HL-60 (cell line): ENCODE measurements at regions not wholly inside any gene's neighbourhood (a gene's known extent, or its start where the extent isn't known, plus 50 kb on each side); places are given as distances from the start of the nearest gene placed in this dataset.

Experiments
- DNase-seq, 2 experiments: peaks; one replicate each; pipeline ENCODE4 v3.0.0-alpha.2; 2010 to 2020; ENCODE audit warnings: low read depth in 1 of 2, low spot score in 1 of 2
- H3K27ac ChIP-seq: fragments of 250-450 bp; sonication (Bioruptor Pico); replicated peaks from 2 replicates; pipeline ENCODE4 v1.5.1; 2020; ENCODE audit warnings: mild to moderate bottlenecking, moderate library complexity
- H3K27me3 ChIP-seq: fragments of 250-450 bp; sonication (Bioruptor Pico); 2 replicates; pipeline ENCODE4 v1.5.1; 2021; ENCODE audit warnings: mild to moderate bottlenecking, moderate library complexity; ENCODE audit not compliant: insufficient read depth, poor library complexity, severe bottlenecking
- H3K4me3 ChIP-seq: replicated peaks from 2 replicates; pipeline ENCODE4 v1.5.1; 2011; ENCODE audit warnings: mild to moderate bottlenecking, control low read depth, low read length; ENCODE audit not compliant: insufficient read depth
- CTCF ChIP-seq: IDR thresholded peaks from one replicate; pipeline ENCODE4 v1.5.1; 2011; ENCODE audit warnings: low read length, control low read depth, inconsistent platforms; ENCODE audit not compliant: insufficient read depth
- GABPA ChIP-seq: IDR thresholded peaks from 2 replicates; pipeline ENCODE4 v1.6.1; 2012; ENCODE audit warnings: low read depth
- POLR2AphosphoS5 ChIP-seq: IDR thresholded peaks from 2 replicates; pipeline ENCODE4 v1.6.1; 2012; ENCODE audit warnings: low read depth
- REST ChIP-seq: IDR thresholded peaks from 2 replicates; pipeline ENCODE4 v1.6.1; 2012; ENCODE audit warnings: low read depth; ENCODE audit not compliant: insufficient replicate concordance
- SPI1 ChIP-seq: IDR thresholded peaks from 2 replicates; pipeline ENCODE4 v1.6.1; 2012; ENCODE audit warnings: low read depth, mild to moderate bottlenecking, borderline replicate concordance

- H3K4me3 ChIP-seq: no peak overlapping the region
Observed at GRCh38 chr3:18951333-18951732, 197.0 kb upstream of the KCNH8 start.

DNA sequence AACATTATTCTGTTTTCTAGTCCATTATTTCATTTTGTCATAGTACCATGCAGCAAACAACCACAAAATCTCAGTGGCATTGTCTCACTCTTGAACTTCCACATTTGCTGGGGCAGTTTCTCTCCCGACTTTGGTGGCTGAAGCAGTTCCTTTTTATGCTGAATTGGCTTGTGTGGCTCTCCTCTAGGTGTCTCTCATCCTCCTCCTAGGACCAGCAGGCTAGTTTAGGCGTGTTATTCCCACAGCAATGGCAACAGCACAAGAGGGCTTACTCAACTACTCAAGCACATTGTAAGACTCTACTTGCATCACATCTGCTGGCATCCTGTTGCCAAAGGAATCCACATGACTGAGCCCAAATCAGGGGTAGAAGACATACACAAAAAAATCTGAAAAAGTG is 201.8 kb upstream of the KCNH8 start:
- H3K27ac ChIP-seq: no peak overlapping the region
- TF ChIP-seq REST (no peak), POLR2AphosphoS5 (peak; percentile 33; the same call in 1 of the 2 replicates), SPI1 (peak; percentile 89), GABPA (no peak), CTCF (no peak)
- H3K27me3 ChIP-seq: no peaks in the 10 kb centered on the region
- DNase-seq: peak; percentile 12 to 80
- no peak overlapping the region for H3K4me3 ChIP-seq

More at GRCh38 chr3:18951333-18951732, 197.0 kb upstream of the KCNH8 start:
- no peak for DNase-seq
- Histone ChIP-seq H3K27ac (no peak overlapping the region), H3K27me3 (peaks cover 2% of the 10 kb centered on the region)
- TF ChIP-seq SPI1: no peak
- TF ChIP-seq CTCF: no peak
- no peak for TF ChIP-seq REST
- no peak for TF ChIP-seq GABPA
- no peak for TF ChIP-seq POLR2AphosphoS5

- DNase-seq: no peak
- no peak overlapping the region for H3K27ac ChIP-seq
- H3K27me3 ChIP-seq: no peaks in the 10 kb centered on the region
- TF ChIP-seq CTCF (no peak), GABPA (no peak), REST (no peak), SPI1 (no peak), POLR2AphosphoS5 (no peak)
- H3K4me3 ChIP-seq: no peak overlapping the region
Observed at GRCh38 chr3:18937574-18937973, 210.7 kb upstream of the KCNH8 start.
